K562 (cell line): ENCODE measurements at regions not wholly inside any gene's neighbourhood (a gene's known extent, or its start where the extent isn't known, plus 50 kb on each side); places are given as distances from the start of the nearest gene placed in this dataset.

Experiments
- ATAC-seq: fragments of 200-7000 bp; cut with Tn5 transposase; 3 replicates; pipeline ENCODE4 v1.9.1; 2020; ENCODE audit warnings: moderate library complexity
- BruUV-seq: library from RNA; stranded (reverse); fragments of 400-500 nt; replicated peaks from 2 replicates; lab custom pipeline; 2021; lab: Mats Ljungman, UMichigan
- CTCF ChIA-PET: fragments of 300-600 bp; formaldehyde crosslinking; extraction: SDS; loops from one replicate; lab custom pipeline; 2021; ENCODE audit warnings: low intra/inter-chr PET ratio; lab: Yijun Ruan, JAX
- POLR2A ChIA-PET: fragments of 300-600, 350-650 bp; sonication (Branson Sonifier 250); formaldehyde crosslinking; extraction: SDS; loops from one replicate; lab custom pipeline; 2021; ENCODE audit warnings: antibody characterized with exemption, inconsistent platforms; lab: Yijun Ruan, JAX
- DNase-seq, 4 experiments: peaks; one replicate each; pipeline versions ENCODE4 v3.0.0 to v3.0.0-alpha.2; 2011 to 2018; ENCODE audit warnings: low spot score in 3 of 4, mixed read lengths in 3 of 4; ENCODE audit errors: extremely low read depth in 1 of 4
- FAIRE-seq: peaks from 2 replicates; lab custom pipeline; 2011; peaks lifted over from hg19 to GRCh38; lab: Jason Lieb, UNC
- H2AFZ ChIP-seq: 2 replicates; pipeline ENCODE4 v1.6.0; 2011; ENCODE audit warnings: low read depth, low read length, control low read depth, inconsistent platforms
- H3K27ac ChIP-seq: fragments of 200-600 bp; 3 replicates; pipeline ENCODE4 v1.8.0; 2011; ENCODE audit warnings: low read depth, mild to moderate bottlenecking, control low read depth, inconsistent platforms, low read length, moderate library complexity, mixed read lengths; ENCODE audit errors: extremely low read depth
- H3K27me3 ChIP-seq, 2 experiments: fragments of 300-600 bp in 1 of 2; 2 replicates in 1 of 2; 3 replicates in 1 of 2; pipeline versions ENCODE4 v1.6.0 to v1.8.0; 2011; ENCODE audit warnings: inconsistent platforms in 2 of 2, low read length in 2 of 2, mild to moderate bottlenecking in 1 of 2, mixed read lengths in 1 of 2, moderate library complexity in 1 of 2; ENCODE audit not compliant: control insufficient read depth in 2 of 2, insufficient read depth in 2 of 2
- H3K36me3 ChIP-seq: fragments of 300-600 bp; 3 replicates; pipeline ENCODE4 v1.8.0; 2011; ENCODE audit warnings: mild to moderate bottlenecking, low read length, inconsistent platforms; ENCODE audit not compliant: control insufficient read depth, insufficient read depth
- H3K4me1 ChIP-seq, 2 experiments: fragments of 200-600 bp in 1 of 2; replicated peaks in 1 of 2; 2 replicates in 1 of 2; 3 replicates in 1 of 2; pipeline versions ENCODE4 v1.5.1 to v1.8.0; 2011; ENCODE audit warnings: inconsistent platforms in 2 of 2, low read length in 2 of 2, mild to moderate bottlenecking in 1 of 2, mixed read lengths in 1 of 2, moderate library complexity in 1 of 2; ENCODE audit not compliant: control insufficient read depth in 2 of 2, insufficient read depth in 2 of 2
- H3K4me2 ChIP-seq: 2 replicates; pipeline ENCODE4 v1.6.1; 2011; ENCODE audit warnings: low read length, control low read depth, inconsistent platforms, mixed read lengths; ENCODE audit not compliant: insufficient read depth
- H3K4me3 ChIP-seq: fragments of 200-600 bp; sonication (generic), shearing (Covaris generic); 2 replicates; pipeline ENCODE4 v1.5.1; 2016; ENCODE audit warnings: control low read depth, inconsistent platforms
- H3K79me2 ChIP-seq: fragments of 200-600 bp; 3 replicates; pipeline ENCODE4 v1.8.0; 2011; ENCODE audit warnings: low read length, inconsistent platforms; ENCODE audit not compliant: control insufficient read depth, insufficient read depth
- H3K9ac ChIP-seq, 2 experiments: 2 replicates each; pipeline versions ENCODE4 v1.6.0 to v1.6.1; 2011; ENCODE audit warnings: low read depth in 2 of 2, low read length in 2 of 2, control low read depth in 1 of 2, inconsistent platforms in 1 of 2, mild to moderate bottlenecking in 1 of 2, mixed read lengths in 1 of 2; ENCODE audit not compliant: insufficient read depth in 1 of 2
- H3K9me1 ChIP-seq: one replicate; pipeline ENCODE4 v1.6.0; 2011; ENCODE audit warnings: inconsistent platforms, mild to moderate bottlenecking, low read length, moderate library complexity; ENCODE audit not compliant: control insufficient read depth, insufficient read depth
- H3K9me3 ChIP-seq: replicated peaks from 2 replicates; pipeline ENCODE4 v1.5.1; 2011; ENCODE audit warnings: low read depth, low read length, inconsistent platforms; ENCODE audit not compliant: control insufficient read depth, insufficient read depth
- H4K20me1 ChIP-seq: replicated peaks from 2 replicates; pipeline ENCODE4 v1.6.1; 2011; ENCODE audit warnings: low read length, inconsistent platforms, mixed read lengths; ENCODE audit not compliant: control insufficient read depth, insufficient read depth
- ATF6 ChIP-seq: sonication (generic); formaldehyde crosslinking; IDR thresholded peaks from 2 replicates; pipeline ENCODE4 v1.4.0; 2020; ENCODE audit warnings: mild to moderate bottlenecking, missing genetic modification reagents
- CREB3 ChIP-seq: fragments of 450-650 bp; conservative IDR thresholded peaks from 2 replicates; pipeline ENCODE4 v1.6.1; 2016; ENCODE audit warnings: missing genetic modification characterization, low read depth, mild to moderate bottlenecking, missing compliant biosample characterization, moderate library complexity
- ESRRB ChIP-seq: fragments of 250-450 bp; sonication (Bioruptor Pico); IDR thresholded peaks from 2 replicates; pipeline ENCODE4 v1.5.0; 2020; ENCODE audit warnings: mild to moderate bottlenecking, moderate library complexity, borderline replicate concordance
- FOXK1 ChIP-seq: sonication (generic); formaldehyde crosslinking; IDR thresholded peaks from 2 replicates; pipeline ENCODE4 v1.8.0; 2022; ENCODE audit warnings: missing genetic modification reagents, mild to moderate bottlenecking, borderline replicate concordance
- GABPA ChIP-seq: fragments of 200-800 bp; sonication (Bioruptor generic); conservative IDR thresholded peaks from 2 replicates; pipeline ENCODE4 v1.6.1; 2016; ENCODE audit warnings: low read depth, missing genetic modification characterization, missing compliant biosample characterization
- HDAC3 ChIP-seq: fragments of 450-650 bp; IDR thresholded peaks from 2 replicates; pipeline ENCODE4 v1.6.1; 2018; ENCODE audit warnings: borderline replicate concordance, mild to moderate bottlenecking, moderate library complexity; ENCODE audit not compliant: partially characterized antibody
- NCOA1 ChIP-seq: fragments of 450-650 bp; IDR thresholded peaks from 2 replicates; pipeline ENCODE4 v1.6.1; 2016; ENCODE audit warnings: low read depth
- RB1 ChIP-seq: fragments of 450-650 bp; IDR thresholded peaks from 2 replicates; pipeline ENCODE4 v1.6.1; 2017; ENCODE audit warnings: low read depth, mild to moderate bottlenecking
- SMAD2 ChIP-seq: fragments of 150-350 bp; IDR thresholded peaks from 2 replicates; pipeline ENCODE4 v1.6.1; 2014; ENCODE audit warnings: low read depth, mild to moderate bottlenecking, low read length
- ZBTB8A ChIP-seq: fragments of 450-650 bp; IDR thresholded peaks from 2 replicates; pipeline ENCODE4 v1.6.1; 2018; ENCODE audit warnings: mild to moderate bottlenecking, moderate library complexity; ENCODE audit not compliant: partially characterized antibody
- ZNF668 ChIP-seq: fragments of 250-450 bp; sonication (Bioruptor Pico); IDR thresholded peaks from 2 replicates; pipeline ENCODE4 v1.8.0; 2022; ENCODE audit warnings: mild to moderate bottlenecking, inconsistent platforms
- WGBS: fragments of 100-300 bp; shearing (Covaris generic); methylation state at CpG from one replicate; pipeline ENCODE4 v1.1.6; 2016; ENCODE audit warnings: low coverage, mixed read lengths; ENCODE audit not compliant: insufficient coverage; ENCODE audit errors: missing lambda C conversion rate; 5-methylcytosine and 5-hydroxymethylcytosine counted together
- in situ Hi-C: fragments of 300-500 bp; cut with MboI; formaldehyde crosslinking; loops from 4 replicates; pipeline ENCODE4 v1.15.0; 2018; ENCODE audit warnings: inconsistent platforms, mixed read lengths
- intact Hi-C: fragments of 100-400 bp; cut with micrococcal nuclease; formaldehyde crosslinking; loops from 2 replicates; pipeline ENCODE4 v1.14.2; 2022
- TF ChIP-seq, protein P1 (sequence below): fragments of 450-650 bp; IDR thresholded peaks from 2 replicates; pipeline ENCODE4 v1.6.1; 2016; ENCODE audit warnings: missing biosample characterization, missing genetic modification characterization
- TF ChIP-seq, protein P2 (sequence below): fragments of 250-450 bp; sonication (Bioruptor Pico); IDR thresholded peaks from 2 replicates; pipeline ENCODE4 v1.4.0; 2020; ENCODE audit warnings: borderline replicate concordance
- TF ChIP-seq, protein P3 (sequence below): sonication (generic); formaldehyde crosslinking; IDR thresholded peaks from 2 replicates; pipeline ENCODE4 v1.8.0; 2022; ENCODE audit warnings: mild to moderate bottlenecking, missing genetic modification reagents, borderline replicate concordance

DNA sequence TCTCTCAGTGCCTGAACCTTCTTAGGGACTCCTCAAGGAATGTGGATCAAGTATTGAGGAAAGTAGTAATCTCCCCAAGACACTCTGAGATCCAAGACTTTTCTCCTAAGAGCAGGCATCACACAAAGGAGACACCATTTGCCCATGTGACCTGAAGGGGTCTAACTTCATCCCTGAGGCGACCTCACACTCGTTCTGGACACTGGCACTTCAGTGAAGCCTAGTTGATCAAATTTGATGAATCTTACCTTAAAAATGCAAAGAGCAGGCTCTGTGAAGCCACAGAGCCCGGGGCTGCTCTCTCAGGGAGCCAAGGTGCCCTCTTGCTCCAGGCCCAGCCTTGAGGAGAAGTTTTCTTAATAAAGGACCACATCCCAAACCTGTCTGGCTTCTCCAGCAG lies 64.3 kb downstream of the SCN11A start (continued):
- no peak for TF ChIP-seq NCOA1
- no peak for TF ChIP-seq ZNF668
- TF ChIP-seq ESRRB (CRISPR knock-in tag), result no peak
- TF ChIP-seq HDAC3, result no peak
- TF ChIP-seq, all 486 proteins: peak for 0

DNA sequence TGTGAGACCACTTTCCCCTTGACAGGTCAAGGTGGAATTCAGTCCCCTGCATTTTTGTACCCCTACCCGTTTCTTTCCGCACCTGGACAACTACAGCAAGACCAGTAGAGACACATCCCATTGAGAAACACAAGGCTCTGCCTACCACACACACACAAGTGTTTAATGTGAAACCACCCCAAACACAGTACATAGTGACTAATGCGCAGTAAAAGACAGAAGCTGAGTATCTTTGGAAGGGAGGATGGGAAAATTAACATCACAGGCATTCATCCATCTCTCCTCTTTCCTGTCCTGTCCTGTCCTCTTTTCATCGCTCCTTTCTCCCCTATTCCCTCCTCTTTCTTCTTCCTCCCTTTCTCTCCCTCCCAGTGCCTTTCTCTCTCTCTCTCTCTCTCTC lies 64.8 kb downstream of the SCN11A start:
- H3K9ac ChIP-seq, result no peak overlapping the region
- no peaks in the 10 kb centered on the region for H3K36me3 ChIP-seq
- no peaks in the 10 kb centered on the region for H4K20me1 ChIP-seq
- intact Hi-C loops, result loop anchor here (10.0 kb wide), 1 partner anchor 82 kb away; no protein-coding TSS in a partner anchor
- H2AFZ ChIP-seq, result no peak overlapping the region
- DNase-seq (no peak), FAIRE-seq (no peak), ATAC-seq (no peak)
- H3K27me3 ChIP-seq, result peaks cover 24 to 45% of the 10 kb centered on the region in 2 experiments; a peak in 4 of 5 replicates
- no peak overlapping the region for H3K4me2 ChIP-seq
- H3K9me1 ChIP-seq, result no peaks in the 10 kb centered on the region
- no TSS peak for BruUV-seq
- CTCF ChIA-PET, result no interaction called here
- no peak overlapping the region for H3K27ac ChIP-seq
- no peak overlapping the region for H3K4me3 ChIP-seq
- 0% methylated on average over 4 of the region's 4 CpGs for WGBS
- POLR2A ChIA-PET, result no interaction called here
- in situ Hi-C loops, result no loop called here
- H3K4me1 ChIP-seq, result no peaks in the 10 kb centered on the region
- H3K9me3 ChIP-seq, result no peaks in the 10 kb centered on the region
- no peaks in the 10 kb centered on the region for H3K79me2 ChIP-seq
- TF ChIP-seq, protein P1, sequence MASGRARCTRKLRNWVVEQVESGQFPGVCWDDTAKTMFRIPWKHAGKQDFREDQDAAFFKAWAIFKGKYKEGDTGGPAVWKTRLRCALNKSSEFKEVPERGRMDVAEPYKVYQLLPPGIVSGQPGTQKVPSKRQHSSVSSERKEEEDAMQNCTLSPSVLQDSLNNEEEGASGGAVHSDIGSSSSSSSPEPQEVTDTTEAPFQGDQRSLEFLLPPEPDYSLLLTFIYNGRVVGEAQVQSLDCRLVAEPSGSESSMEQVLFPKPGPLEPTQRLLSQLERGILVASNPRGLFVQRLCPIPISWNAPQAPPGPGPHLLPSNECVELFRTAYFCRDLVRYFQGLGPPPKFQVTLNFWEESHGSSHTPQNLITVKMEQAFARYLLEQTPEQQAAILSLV, result no peak
- TF ChIP-seq FOXK1 (CRISPR knock-in tag) (no peak), ZBTB8A (no peak), CREB3 (no peak), ATF6 (CRISPR knock-in tag) (no peak), RB1 (no peak), SMAD2 (no peak), GABPA (tag) (no peak)
- TF ChIP-seq, protein P2, sequence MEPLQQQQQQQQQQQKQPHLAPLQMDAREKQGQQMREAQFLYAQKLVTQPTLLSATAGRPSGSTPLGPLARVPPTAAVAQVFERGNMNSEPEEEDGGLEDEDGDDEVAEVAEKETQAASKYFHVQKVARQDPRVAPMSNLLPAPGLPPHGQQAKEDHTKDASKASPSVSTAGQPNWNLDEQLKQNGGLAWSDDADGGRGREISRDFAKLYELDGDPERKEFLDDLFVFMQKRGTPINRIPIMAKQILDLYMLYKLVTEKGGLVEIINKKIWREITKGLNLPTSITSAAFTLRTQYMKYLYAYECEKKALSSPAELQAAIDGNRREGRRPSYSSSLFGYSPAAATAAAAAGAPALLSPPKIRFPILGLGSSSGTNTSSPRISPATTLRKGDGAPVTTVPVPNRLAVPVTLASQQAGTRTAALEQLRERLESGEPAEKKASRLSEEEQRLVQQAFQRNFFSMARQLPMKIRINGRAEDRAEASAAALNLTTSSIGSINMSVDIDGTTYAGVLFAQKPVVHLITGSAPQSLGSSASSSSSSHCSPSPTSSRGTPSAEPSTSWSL, result no peak
- TF ChIP-seq, protein P3, sequence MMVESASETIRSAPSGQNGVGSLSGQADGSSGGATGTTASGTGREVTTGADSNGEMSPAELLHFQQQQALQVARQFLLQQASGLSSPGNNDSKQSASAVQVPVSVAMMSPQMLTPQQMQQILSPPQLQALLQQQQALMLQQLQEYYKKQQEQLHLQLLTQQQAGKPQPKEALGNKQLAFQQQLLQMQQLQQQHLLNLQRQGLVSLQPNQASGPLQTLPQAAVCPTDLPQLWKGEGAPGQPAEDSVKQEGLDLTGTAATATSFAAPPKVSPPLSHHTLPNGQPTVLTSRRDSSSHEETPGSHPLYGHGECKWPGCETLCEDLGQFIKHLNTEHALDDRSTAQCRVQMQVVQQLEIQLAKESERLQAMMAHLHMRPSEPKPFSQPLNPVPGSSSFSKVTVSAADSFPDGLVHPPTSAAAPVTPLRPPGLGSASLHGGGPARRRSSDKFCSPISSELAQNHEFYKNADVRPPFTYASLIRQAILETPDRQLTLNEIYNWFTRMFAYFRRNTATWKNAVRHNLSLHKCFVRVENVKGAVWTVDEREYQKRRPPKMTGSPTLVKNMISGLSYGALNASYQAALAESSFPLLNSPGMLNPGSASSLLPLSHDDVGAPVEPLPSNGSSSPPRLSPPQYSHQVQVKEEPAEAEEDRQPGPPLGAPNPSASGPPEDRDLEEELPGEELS (CRISPR knock-in tag), result no peak
